Panc1 (cell line): ENCODE measurements at regions not wholly inside any gene's neighbourhood (a gene's known extent, or its start where the extent isn't known, plus 50 kb on each side); places are given as distances from the start of the nearest gene placed in this dataset.

ENCODE experiments used
- ATAC-seq: fragments of 200-7000 bp; cut with Tn5 transposase; 2 replicates; pipeline ENCODE4 v1.9.1; 2020; ENCODE audit warnings: mild to moderate bottlenecking, moderate library complexity
- BruUV-seq: library from RNA; stranded (reverse); fragments of 400-500 nt; replicated peaks from 2 replicates; lab custom pipeline; 2021; lab: Mats Ljungman, UMichigan
- CTCF ChIA-PET: fragments of 300-600 bp; sonication (Branson Sonifier 250); formaldehyde crosslinking; loops from one replicate; lab custom pipeline; 2022; ENCODE audit warnings: antibody characterized with exemption; lab: Charles Lee
- POLR2A ChIA-PET: fragments of 300-600 bp; sonication (Branson Sonifier 250); formaldehyde crosslinking; loops from one replicate; lab custom pipeline; 2022; ENCODE audit warnings: antibody characterized with exemption; lab: Charles Lee
- DNase-seq: peaks from one replicate; pipeline ENCODE4 v3.0.0-alpha.2; 2010; ENCODE audit warnings: low read depth, low spot score
- H3K27ac ChIP-seq: 2 replicates; pipeline ENCODE4 v1.5.1; 2011; ENCODE audit warnings: mild to moderate bottlenecking, low read length, inconsistent platforms
- H3K27me3 ChIP-seq: fragments of 200-500 bp; sonication (Bioruptor generic); 2 replicates; pipeline ENCODE4 v1.6.0; 2014; ENCODE audit warnings: low read length, inconsistent platforms; ENCODE audit not compliant: control insufficient read depth, insufficient read depth
- H3K36me3 ChIP-seq: fragments of 200-500 bp; sonication (Bioruptor generic); 2 replicates; pipeline ENCODE4 v1.5.1; 2014; ENCODE audit warnings: inconsistent platforms, mild to moderate bottlenecking, low read length, moderate library complexity; ENCODE audit not compliant: control insufficient read depth, insufficient read depth
- H3K4me1 ChIP-seq: 2 replicates; pipeline ENCODE4 v1.5.1; 2011; ENCODE audit warnings: inconsistent platforms, mild to moderate bottlenecking, low read length, moderate library complexity; ENCODE audit not compliant: control insufficient read depth, insufficient read depth
- H3K4me3 ChIP-seq, 2 experiments: 2 replicates each; pipeline ENCODE4 v1.5.1; 2011 to 2012; ENCODE audit warnings: low read depth in 2 of 2, low read length in 2 of 2, mild to moderate bottlenecking in 2 of 2, inconsistent platforms in 1 of 2, moderate library complexity in 1 of 2
- H3K9me3 ChIP-seq: fragments of 200-500 bp; sonication (Bioruptor generic); 2 replicates; pipeline ENCODE4 v1.5.1; 2014; ENCODE audit warnings: low read depth, mild to moderate bottlenecking, inconsistent platforms, low read length, moderate library complexity; ENCODE audit not compliant: control insufficient read depth, insufficient read depth
- CTCF ChIP-seq: fragments of 450-650 bp; IDR thresholded peaks from 2 replicates; pipeline ENCODE4 v1.5.1; 2017; ENCODE audit warnings: mild to moderate bottlenecking
- POLR2AphosphoS5 ChIP-seq: IDR thresholded peaks from 2 replicates; pipeline ENCODE4 v1.6.1; 2012; ENCODE audit warnings: mild to moderate bottlenecking, low read depth, low read length, moderate library complexity
- SIN3A ChIP-seq: IDR thresholded peaks from 2 replicates; pipeline ENCODE4 v1.6.1; 2012; ENCODE audit warnings: low read depth, mild to moderate bottlenecking, low read length, moderate library complexity, borderline replicate concordance; ENCODE audit not compliant: insufficient read depth
- TCF7L2 ChIP-seq: IDR thresholded peaks from 2 replicates; pipeline ENCODE4 v1.6.1; 2011; ENCODE audit warnings: mild to moderate bottlenecking, low read depth, low read length, inconsistent platforms
- in situ Hi-C: cut with HindIII; loops from 2 replicates; pipeline ENCODE4 v1.10.0; 2016; ENCODE audit warnings: low sequenced_read_pairs, low pct_unique_long_range_greater_than_20kb
- intact Hi-C: fragments of 100-400 bp; cut with micrococcal nuclease; formaldehyde crosslinking; loops from one replicate; pipeline ENCODE4 v1.10.0; 2022; ENCODE audit not compliant: unreplicated experiment
- TF ChIP-seq, protein P1 (sequence below), 2 experiments: IDR thresholded peaks; 2 replicates each; pipeline ENCODE4 v1.6.1; 2011 to 2012; ENCODE audit warnings: low read depth in 2 of 2, control low read depth in 1 of 2, low read length in 1 of 2, mild to moderate bottlenecking in 1 of 2, moderate library complexity in 1 of 2; ENCODE audit not compliant: insufficient read depth in 1 of 2

DNA sequence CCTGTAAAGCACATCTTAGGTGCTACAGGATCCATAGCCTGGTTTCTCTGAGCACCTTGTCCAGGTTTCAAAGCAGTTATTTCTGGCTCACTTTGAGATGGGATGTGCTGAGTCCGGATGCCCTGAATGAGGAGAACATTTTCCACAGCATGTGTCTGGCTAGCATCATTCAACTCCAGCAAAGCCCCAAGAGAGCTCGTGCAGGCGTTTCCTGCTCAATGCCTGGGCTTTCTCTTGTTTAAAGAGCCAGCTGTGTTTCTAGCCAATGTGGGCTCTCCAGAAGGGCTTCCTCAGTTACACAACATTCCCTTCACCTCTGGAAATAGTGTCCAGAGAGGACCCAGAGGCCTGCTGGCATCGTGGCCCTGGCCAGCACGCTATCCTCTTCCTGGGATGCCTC lies 411.7 kb downstream of the DMAC1 start:
- H3K27me3 ChIP-seq: no peaks in the 10 kb centered on the region
- in situ Hi-C loops (no loop called here), intact Hi-C loops (no loop called here)
- H3K27ac ChIP-seq: no peak overlapping the region
- ATAC-seq (no peak), DNase-seq (no peak)
- no peaks in the 10 kb centered on the region for H3K4me1 ChIP-seq
- TF ChIP-seq SIN3A: no peak
- TF ChIP-seq, protein P1, sequence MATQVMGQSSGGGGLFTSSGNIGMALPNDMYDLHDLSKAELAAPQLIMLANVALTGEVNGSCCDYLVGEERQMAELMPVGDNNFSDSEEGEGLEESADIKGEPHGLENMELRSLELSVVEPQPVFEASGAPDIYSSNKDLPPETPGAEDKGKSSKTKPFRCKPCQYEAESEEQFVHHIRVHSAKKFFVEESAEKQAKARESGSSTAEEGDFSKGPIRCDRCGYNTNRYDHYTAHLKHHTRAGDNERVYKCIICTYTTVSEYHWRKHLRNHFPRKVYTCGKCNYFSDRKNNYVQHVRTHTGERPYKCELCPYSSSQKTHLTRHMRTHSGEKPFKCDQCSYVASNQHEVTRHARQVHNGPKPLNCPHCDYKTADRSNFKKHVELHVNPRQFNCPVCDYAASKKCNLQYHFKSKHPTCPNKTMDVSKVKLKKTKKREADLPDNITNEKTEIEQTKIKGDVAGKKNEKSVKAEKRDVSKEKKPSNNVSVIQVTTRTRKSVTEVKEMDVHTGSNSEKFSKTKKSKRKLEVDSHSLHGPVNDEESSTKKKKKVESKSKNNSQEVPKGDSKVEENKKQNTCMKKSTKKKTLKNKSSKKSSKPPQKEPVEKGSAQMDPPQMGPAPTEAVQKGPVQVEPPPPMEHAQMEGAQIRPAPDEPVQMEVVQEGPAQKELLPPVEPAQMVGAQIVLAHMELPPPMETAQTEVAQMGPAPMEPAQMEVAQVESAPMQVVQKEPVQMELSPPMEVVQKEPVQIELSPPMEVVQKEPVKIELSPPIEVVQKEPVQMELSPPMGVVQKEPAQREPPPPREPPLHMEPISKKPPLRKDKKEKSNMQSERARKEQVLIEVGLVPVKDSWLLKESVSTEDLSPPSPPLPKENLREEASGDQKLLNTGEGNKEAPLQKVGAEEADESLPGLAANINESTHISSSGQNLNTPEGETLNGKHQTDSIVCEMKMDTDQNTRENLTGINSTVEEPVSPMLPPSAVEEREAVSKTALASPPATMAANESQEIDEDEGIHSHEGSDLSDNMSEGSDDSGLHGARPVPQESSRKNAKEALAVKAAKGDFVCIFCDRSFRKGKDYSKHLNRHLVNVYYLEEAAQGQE (IDR thresholded peaks at IDR 0.05; ENCODE audit: insufficient read depth in 1 of 2, low read depth in 2 of 2, low read length in 1 of 2): no peak
- TF ChIP-seq POLR2AphosphoS5: no peak
- no TSS peak for BruUV-seq
- no peaks in the 10 kb centered on the region for H3K9me3 ChIP-seq
- POLR2A ChIA-PET: no interaction called here
- no peaks in the 10 kb centered on the region for H3K36me3 ChIP-seq
- CTCF ChIA-PET: no interaction called here
- H3K4me3 ChIP-seq: no peak overlapping the region

DNA sequence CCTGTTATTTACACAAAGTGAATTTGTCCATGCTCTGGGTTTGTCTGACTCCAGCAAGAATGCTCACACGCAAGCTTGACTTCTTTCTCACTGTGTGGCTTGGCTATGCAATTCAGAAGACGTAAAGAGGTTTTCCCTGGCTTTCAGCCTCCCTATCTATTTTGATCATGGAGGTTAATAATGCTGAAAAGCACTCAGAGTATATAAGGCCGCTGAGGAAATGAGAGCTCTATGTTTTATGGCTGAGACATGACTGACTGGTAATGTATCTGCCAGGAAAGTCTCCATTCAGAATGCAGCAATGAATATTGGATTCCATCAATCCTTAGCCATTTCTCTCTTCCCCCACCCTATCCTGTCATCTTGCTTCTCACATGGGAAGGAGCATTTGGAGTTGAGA lies 417.3 kb downstream of the DMAC1 start:
- no peaks in the 10 kb centered on the region for H3K9me3 ChIP-seq
- no peaks in the 10 kb centered on the region for H3K36me3 ChIP-seq
- H3K27me3 ChIP-seq: no peaks in the 10 kb centered on the region
- DNase-seq (no peak), ATAC-seq (no peak)
- no peak overlapping the region for H3K4me3 ChIP-seq
- POLR2A ChIA-PET: no interaction called here
- CTCF ChIA-PET: no interaction called here
- intact Hi-C loops (no loop called here), in situ Hi-C loops (no loop called here)
- no TSS peak for BruUV-seq
- no peaks in the 10 kb centered on the region for H3K4me1 ChIP-seq
- TF ChIP-seq SIN3A: no peak
- TF ChIP-seq CTCF: no peak
- TF ChIP-seq TCF7L2: no peak
- no peak for TF ChIP-seq POLR2AphosphoS5
- TF ChIP-seq, protein P1 (IDR thresholded peaks at IDR 0.05; ENCODE audit: insufficient read depth in 1 of 2, low read depth in 2 of 2, low read length in 1 of 2): no peak
- no peak overlapping the region for H3K27ac ChIP-seq
